ENCODE measurements at regions not wholly inside any gene's neighbourhood (a gene's known extent, or its start where the extent isn't known, plus 50 kb on each side); places are given as distances from the start of the nearest gene placed in this dataset.

- DNase-seq: no peak
- H3K4me3 ChIP-seq (ENCODE audit: insufficient read depth, low read depth, low read length): no peak overlapping the region
- peaks cover 1% of the 10 kb centered on the region; the same call in 1 of the 2 replicates for H3K27me3 ChIP-seq (ENCODE audit: control insufficient read depth, insufficient read depth, low read length)
Measured at GRCh38 chr11:119809346-119809745, 80.3 kb upstream of the NECTIN1 start.

GRCh38 chr11:119808407-119809185, 79.6 kb upstream of the NECTIN1 start:
- Histone ChIP-seq H3K4me3 (ENCODE audit: insufficient read depth, low read depth, low read length) (no peak overlapping the region), H3K27me3 (ENCODE audit: control insufficient read depth, insufficient read depth, low read length) (peaks cover 1% of the 10 kb centered on the region; the same call in 1 of the 2 replicates), H3K36me3 (replicated peaks; ENCODE audit: control insufficient read depth, insufficient read depth, low read length) (no peaks in the 10 kb centered on the region)
- no peak for DNase-seq

More at GRCh38 chr11:119809346-119809745, 80.3 kb upstream of the NECTIN1 start:
- no peaks in the 10 kb centered on the region for H3K36me3 ChIP-seq (replicated peaks; ENCODE audit: control insufficient read depth, insufficient read depth, low read length)

- Histone ChIP-seq H3K4me3 (ENCODE audit: insufficient read depth, low read depth, low read length) (no peak overlapping the region), H3K36me3 (replicated peaks; ENCODE audit: control insufficient read depth, insufficient read depth, low read length) (no peaks in the 10 kb centered on the region), H3K27me3 (ENCODE audit: control insufficient read depth, insufficient read depth, low read length) (peaks cover 1% of the 10 kb centered on the region; the same call in 1 of the 2 replicates)
- DNase-seq: no peak
Measured at GRCh38 chr11:119807841-119808240, 78.8 kb upstream of the NECTIN1 start.

DNA sequence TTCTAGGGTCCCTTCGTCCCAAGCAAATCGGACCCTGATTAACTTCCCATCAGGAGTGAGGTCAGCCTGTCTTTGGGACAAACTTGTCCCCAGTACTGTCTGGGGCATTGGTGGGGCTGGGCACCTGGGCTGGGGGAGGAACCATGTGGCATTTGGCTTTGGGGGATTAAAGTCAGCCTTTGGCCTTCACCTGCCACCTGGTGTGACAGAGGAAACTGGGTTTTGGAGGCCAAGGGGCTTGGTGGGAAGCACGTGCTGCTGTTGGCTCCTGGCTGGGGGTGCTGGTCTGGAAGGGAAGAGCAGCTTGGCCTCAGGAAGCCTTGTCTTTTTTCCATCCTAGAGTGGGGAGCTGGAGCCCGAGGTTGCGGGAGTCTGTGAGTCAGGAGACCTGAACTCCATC, 78.4 kb upstream of the NECTIN1 start:
- H3K36me3 ChIP-seq (replicated peaks; ENCODE audit: control insufficient read depth, insufficient read depth, low read length): no peaks in the 10 kb centered on the region
- no peak overlapping the region for H3K4me3 ChIP-seq (ENCODE audit: insufficient read depth, low read depth, low read length)
- DNase-seq: no peak
- peaks cover 1% of the 10 kb centered on the region; the same call in 1 of the 2 replicates for H3K27me3 ChIP-seq (ENCODE audit: control insufficient read depth, insufficient read depth, low read length)

GRCh38 chr11:119806064-119806915, 77.3 kb upstream of the NECTIN1 start:
- Histone ChIP-seq H3K4me3 (ENCODE audit: insufficient read depth, low read depth, low read length) (no peak overlapping the region), H3K27me3 (ENCODE audit: control insufficient read depth, insufficient read depth, low read length) (peaks cover 3% of the 10 kb centered on the region), H3K36me3 (replicated peaks; ENCODE audit: control insufficient read depth, insufficient read depth, low read length) (no peaks in the 10 kb centered on the region)
- no peak for DNase-seq

DNA sequence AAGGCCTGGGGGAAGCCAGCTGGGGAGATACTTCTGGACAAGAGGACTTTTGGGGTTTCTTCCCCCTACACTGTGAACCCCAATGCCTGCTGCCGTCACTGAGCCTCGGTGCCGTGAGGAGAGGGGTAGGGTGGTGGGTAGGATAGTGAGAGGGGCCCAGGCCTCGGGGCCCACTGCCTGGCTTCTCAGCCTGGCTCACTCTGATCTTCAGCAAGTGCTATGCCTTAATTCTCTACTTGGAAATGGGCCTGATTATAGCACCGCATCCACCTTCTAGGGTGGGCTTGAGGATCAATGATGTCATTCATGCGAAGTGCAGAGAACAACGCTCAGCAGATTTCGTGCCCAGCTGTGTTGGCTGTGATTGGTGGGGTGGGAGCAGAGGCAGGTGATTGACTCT, 76.7 kb upstream of the NECTIN1 start:
- H3K27me3 ChIP-seq (ENCODE audit: control insufficient read depth, insufficient read depth, low read length): peaks cover 3% of the 10 kb centered on the region
- no peak for DNase-seq

DNA sequence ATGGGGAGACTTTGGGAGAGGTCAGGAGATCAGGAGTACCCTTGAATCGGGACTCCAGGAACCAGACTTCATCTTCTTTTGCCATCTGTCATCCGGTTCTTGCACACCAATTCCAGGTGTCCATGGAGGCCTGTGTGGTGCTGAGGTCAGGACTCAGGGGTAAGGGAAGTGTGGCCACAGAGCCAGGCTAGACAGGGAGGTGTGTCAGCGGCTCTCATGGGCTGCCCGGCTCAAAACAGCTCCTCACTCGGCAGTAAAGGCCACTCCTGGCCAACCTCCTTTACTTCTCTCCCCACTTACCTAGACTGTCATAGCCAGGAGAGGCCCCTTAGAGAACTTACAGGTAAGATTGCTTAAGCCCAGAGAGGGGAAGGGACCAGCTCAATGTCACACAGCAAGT, 75.7 kb upstream of the NECTIN1 start:
- H3K4me3 ChIP-seq (ENCODE audit: insufficient read depth, low read depth, low read length): no peak overlapping the region
- no peak for DNase-seq
- peaks cover 3% of the 10 kb centered on the region for H3K27me3 ChIP-seq (ENCODE audit: control insufficient read depth, insufficient read depth, low read length)
- H3K36me3 ChIP-seq (replicated peaks; ENCODE audit: control insufficient read depth, insufficient read depth, low read length): no peaks in the 10 kb centered on the region

More for the DNA sequence above, 76.7 kb upstream of the NECTIN1 start:
- H3K36me3 ChIP-seq (replicated peaks; ENCODE audit: control insufficient read depth, insufficient read depth, low read length): no peaks in the 10 kb centered on the region
- no peak overlapping the region for H3K4me3 ChIP-seq (ENCODE audit: insufficient read depth, low read depth, low read length)

- Histone ChIP-seq H3K27me3 (ENCODE audit: control insufficient read depth, insufficient read depth, low read length) (peaks cover 3% of the 10 kb centered on the region), H3K4me3 (ENCODE audit: insufficient read depth, low read depth, low read length) (no peak overlapping the region)
Measured at GRCh38 chr11:119803726-119804294, 74.8 kb upstream of the NECTIN1 start.

DNA sequence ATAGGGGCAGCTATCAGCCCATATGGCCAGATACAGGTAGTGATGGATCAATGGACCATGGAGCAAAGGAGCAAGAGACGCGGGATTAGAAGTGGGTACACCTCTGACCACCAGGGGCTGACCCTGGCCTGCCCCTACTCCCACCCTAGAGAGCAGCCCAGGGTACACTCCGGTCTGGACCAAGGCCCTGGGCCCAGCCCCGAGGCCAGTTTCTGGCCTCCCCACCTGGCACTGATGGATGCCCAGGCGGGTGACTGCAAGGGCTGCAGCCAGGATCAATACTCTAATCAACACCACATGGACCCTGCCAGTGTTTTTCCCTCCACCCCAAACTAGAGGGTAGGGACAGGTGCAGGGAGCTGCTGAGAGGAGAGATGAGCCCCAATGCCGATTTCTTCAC, 74.1 kb upstream of the NECTIN1 start:
- peak; percentile 65 for DNase-seq
- Histone ChIP-seq H3K4me3 (ENCODE audit: insufficient read depth, low read depth, low read length) (no peak overlapping the region), H3K27me3 (ENCODE audit: control insufficient read depth, insufficient read depth, low read length) (peaks cover 3% of the 10 kb centered on the region), H3K36me3 (replicated peaks; ENCODE audit: control insufficient read depth, insufficient read depth, low read length) (no peaks in the 10 kb centered on the region)

More at GRCh38 chr11:119803726-119804294, 74.8 kb upstream of the NECTIN1 start:
- no peak for DNase-seq
- no peaks in the 10 kb centered on the region for H3K36me3 ChIP-seq (replicated peaks; ENCODE audit: control insufficient read depth, insufficient read depth, low read length)

GRCh38 chr11:119802670-119803069, 73.7 kb upstream of the NECTIN1 start:
- Histone ChIP-seq H3K27me3 (ENCODE audit: control insufficient read depth, insufficient read depth, low read length) (peaks cover 3% of the 10 kb centered on the region), H3K36me3 (replicated peaks; ENCODE audit: control insufficient read depth, insufficient read depth, low read length) (no peaks in the 10 kb centered on the region), H3K4me3 (ENCODE audit: insufficient read depth, low read depth, low read length) (no peak overlapping the region)
- DNase-seq: no peak

DNA sequence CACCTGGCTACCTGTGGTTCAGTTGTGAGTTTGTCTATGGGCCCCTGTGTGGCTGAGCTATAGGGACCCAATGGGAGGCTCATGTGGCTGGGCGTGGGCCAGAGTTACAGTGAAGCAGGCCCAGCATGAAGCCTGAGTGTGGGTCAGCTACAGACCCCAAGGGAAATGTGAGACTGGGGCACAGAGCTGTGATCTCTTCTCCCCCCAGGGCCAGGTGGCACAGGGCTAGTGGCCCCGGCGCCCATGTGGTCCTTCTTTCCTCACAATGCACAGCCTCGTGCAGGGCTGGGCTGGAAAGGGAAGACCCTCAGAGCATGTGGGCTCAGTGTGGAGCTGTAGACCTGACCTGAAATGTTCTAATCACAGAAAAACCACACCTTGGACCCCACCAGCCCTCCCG, 71.6 kb upstream of the NECTIN1 start:
- Histone ChIP-seq H3K4me3 (ENCODE audit: insufficient read depth, low read depth, low read length) (no peak overlapping the region), H3K36me3 (replicated peaks; ENCODE audit: control insufficient read depth, insufficient read depth, low read length) (no peaks in the 10 kb centered on the region), H3K27me3 (ENCODE audit: control insufficient read depth, insufficient read depth, low read length) (peaks cover 3% of the 10 kb centered on the region)
- no peak for DNase-seq

GRCh38 chr11:119800171-119800570, 71.2 kb upstream of the NECTIN1 start:
- H3K36me3 ChIP-seq (replicated peaks; ENCODE audit: control insufficient read depth, insufficient read depth, low read length): no peaks in the 10 kb centered on the region
- no peak for DNase-seq
- peaks cover 3% of the 10 kb centered on the region for H3K27me3 ChIP-seq (ENCODE audit: control insufficient read depth, insufficient read depth, low read length)
- no peak overlapping the region for H3K4me3 ChIP-seq (ENCODE audit: insufficient read depth, low read depth, low read length)

- H3K4me3 ChIP-seq (ENCODE audit: insufficient read depth, low read depth, low read length): no peak overlapping the region
- H3K36me3 ChIP-seq (replicated peaks; ENCODE audit: control insufficient read depth, insufficient read depth, low read length): no peaks in the 10 kb centered on the region
- peaks cover 10% of the 10 kb centered on the region for H3K27me3 ChIP-seq (ENCODE audit: control insufficient read depth, insufficient read depth, low read length)
- DNase-seq: no peak
Measured at GRCh38 chr11:119798656-119799055, 69.7 kb upstream of the NECTIN1 start.

GRCh38 chr11:119797736-119798135, 68.7 kb upstream of the NECTIN1 start:
- DNase-seq: peak; percentile 83
- peaks cover 17% of the 10 kb centered on the region for H3K27me3 ChIP-seq (ENCODE audit: control insufficient read depth, insufficient read depth, low read length)
- H3K4me3 ChIP-seq (ENCODE audit: insufficient read depth, low read depth, low read length): no peak overlapping the region
- no peaks in the 10 kb centered on the region for H3K36me3 ChIP-seq (replicated peaks; ENCODE audit: control insufficient read depth, insufficient read depth, low read length)
